Cardiac fibroblast (primary cell): ENCODE measurements at regions not wholly inside any gene's neighbourhood (a gene's known extent, or its start where the extent isn't known, plus 50 kb on each side); places are given as distances from the start of the nearest gene placed in this dataset.

ENCODE experiments used
- DNase-seq, 2 donors: peaks; one replicate each; pipeline versions ENCODE4 v3.0.0 to v3.0.0-alpha.2; 2010; ENCODE audit warnings: low read depth in 2 of 2
- H3K4me3 ChIP-seq, 2 donors: replicated peaks in 1 of 2; 1 replicate in 1 of 2; 2 replicates in 1 of 2; pipeline ENCODE4 v1.5.1; 2011; ENCODE audit warnings: low read depth in 2 of 2, low read length in 2 of 2, mild to moderate bottlenecking in 2 of 2, moderate library complexity in 1 of 2
- CTCF ChIP-seq: IDR thresholded peaks from one replicate; pipeline ENCODE4 v1.5.1; 2011; ENCODE audit warnings: low read depth, mild to moderate bottlenecking, low read length, inconsistent platforms

- no peak for DNase-seq
- TF ChIP-seq CTCF = no peak
- H3K4me3 ChIP-seq = no peak overlapping the region
Measured at GRCh38 chr7:145488816-145489215, 627.8 kb upstream of the CNTNAP2 start.

DNA sequence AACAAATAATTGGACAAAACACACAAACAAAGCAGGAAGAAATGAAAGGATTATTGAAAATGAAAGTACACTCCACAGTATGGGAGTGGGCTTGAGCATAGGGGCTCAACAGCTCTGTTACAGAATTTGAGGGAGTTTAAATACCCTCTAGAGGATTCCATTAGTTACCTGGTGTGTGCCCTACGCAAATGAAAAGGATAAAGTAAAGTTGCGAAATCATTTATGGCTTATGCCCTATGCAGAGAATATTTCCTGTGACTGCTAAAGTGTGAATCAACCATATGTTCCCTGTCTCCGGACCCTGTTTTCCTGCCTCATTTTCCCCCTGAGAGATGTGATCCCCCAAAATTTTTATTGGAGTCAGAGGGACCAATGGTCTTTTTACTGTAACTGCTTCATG lies 634.6 kb upstream of the CNTNAP2 start:
- no peak overlapping the region for H3K4me3 ChIP-seq
- DNase-seq = no peak
- TF ChIP-seq CTCF = no peak

DNA sequence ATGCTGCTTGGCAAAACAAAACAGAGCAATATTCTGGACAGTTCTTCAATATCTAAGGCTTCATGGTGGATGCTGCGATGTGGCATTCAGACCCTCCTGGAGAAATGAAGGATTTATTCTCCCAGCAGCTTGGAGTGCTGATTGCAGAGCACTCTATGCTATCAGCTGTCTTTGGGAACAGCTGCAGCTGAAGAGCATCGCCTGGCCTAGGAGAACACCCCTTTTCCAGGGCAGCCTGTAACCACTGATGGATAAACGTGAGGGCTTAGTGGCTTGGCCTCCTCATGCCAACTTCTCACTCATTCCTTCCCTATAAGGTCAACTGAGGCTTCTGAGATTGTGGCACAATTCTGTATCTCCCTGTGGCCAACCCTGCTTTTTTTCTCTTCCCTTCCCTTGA lies 638.1 kb upstream of the CNTNAP2 start:
- no peak for DNase-seq
- no peak for TF ChIP-seq CTCF
- no peak overlapping the region for H3K4me3 ChIP-seq

DNA sequence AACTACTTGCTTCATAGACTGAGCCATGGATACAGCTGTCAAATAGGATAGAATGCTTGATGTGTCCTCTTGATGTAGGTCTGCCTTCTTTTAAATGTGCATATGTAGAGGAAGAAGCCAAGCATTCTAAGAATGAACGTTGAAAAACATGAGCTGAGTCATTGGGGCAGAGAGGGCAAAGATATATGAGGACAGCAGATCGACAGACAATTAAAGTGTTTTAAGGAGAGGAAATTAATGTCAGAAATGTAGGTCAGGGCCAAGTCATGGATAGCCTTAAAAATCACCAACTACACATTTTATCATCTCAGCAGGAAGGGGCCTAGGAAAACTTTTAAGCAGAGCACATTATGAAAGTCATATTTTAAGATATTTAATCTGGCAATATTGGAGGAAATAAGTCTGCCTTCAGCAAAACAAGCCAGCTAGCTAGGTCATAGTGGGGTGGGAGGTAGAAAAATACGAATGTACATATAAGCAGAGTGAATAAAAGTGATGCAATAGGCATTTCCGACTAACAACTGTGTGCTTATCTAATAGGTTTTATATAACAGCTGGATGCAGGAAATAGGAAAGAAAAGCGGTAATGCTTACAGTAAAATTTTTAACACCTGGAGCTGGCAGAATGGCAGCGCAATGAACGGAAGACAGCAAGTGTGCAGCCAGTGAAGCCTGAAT lies 638.3 kb upstream of the TPK1 start:
- DNase-seq = no peak
- no peak overlapping the region for H3K4me3 ChIP-seq
- no peak for TF ChIP-seq CTCF

DNA sequence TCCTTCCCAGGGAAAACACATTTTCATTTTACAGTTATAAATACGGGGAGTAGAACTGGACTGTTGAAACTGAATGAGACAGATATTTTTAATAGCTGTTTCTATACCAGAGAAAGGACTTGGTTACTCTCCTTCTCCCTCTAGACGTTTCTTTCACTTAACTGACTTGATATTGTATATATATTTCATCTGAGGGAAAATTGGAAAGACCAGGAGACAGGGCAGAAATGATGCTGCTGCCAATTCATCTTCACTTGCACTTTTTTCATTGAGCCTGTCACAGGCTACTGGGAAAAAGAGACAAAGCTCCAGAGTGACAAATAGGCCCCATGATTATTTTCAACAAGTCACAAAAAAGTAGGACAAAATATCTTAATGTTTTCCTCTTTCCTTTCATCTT lies 636.0 kb upstream of the TPK1 start:
- H3K4me3 ChIP-seq = no peak overlapping the region
- no peak for TF ChIP-seq CTCF
- DNase-seq = no peak

GRCh38 chr7:145464287-145464686 lies 628.4 kb upstream of the TPK1 start:
- no peak overlapping the region for H3K4me3 ChIP-seq
- no peak for DNase-seq
- no peak for TF ChIP-seq CTCF

- no peak for DNase-seq
- TF ChIP-seq CTCF = no peak
- no peak overlapping the region for H3K4me3 ChIP-seq
Measured at GRCh38 chr7:145462463-145462862, 626.6 kb upstream of the TPK1 start.
